Neural progenitor cell (in vitro differentiated cells): ENCODE measurements at regions not wholly inside any gene's neighbourhood (a gene's known extent, or its start where the extent isn't known, plus 50 kb on each side); places are given as distances from the start of the nearest gene placed in this dataset.

Experiments used
- CTCF ChIP-seq: fragments of 200-600 bp; sonication (generic); IDR thresholded peaks from 2 replicates; pipeline ENCODE4 v1.5.1; 2017; ENCODE audit warnings: antibody characterized with exemption, mild to moderate bottlenecking
- EZH2 ChIP-seq: fragments of 200-600 bp; sonication (generic); IDR thresholded peaks from 2 replicates; pipeline ENCODE4 v1.6.1; 2017; ENCODE audit warnings: antibody characterized with exemption, mild to moderate bottlenecking, moderate library complexity
- EZH2phosphoT487 ChIP-seq: fragments of 200-600 bp; sonication (generic); IDR thresholded peaks from 2 replicates; pipeline ENCODE4 v1.6.1; 2017; ENCODE audit warnings: antibody characterized with exemption

GRCh38 chr15:96058103-96058851 lies 272.2 kb upstream of the NR2F2 start:
- TF ChIP-seq CTCF (no peak), EZH2 (no peak), EZH2phosphoT487 (no peak)
